IMR-90 (cell line): ENCODE measurements at regions not wholly inside any gene's neighbourhood (a gene's known extent, or its start where the extent isn't known, plus 50 kb on each side); places are given as distances from the start of the nearest gene placed in this dataset.

Experiments used
- CEBPB ChIP-seq: IDR thresholded peaks from 2 replicates; pipeline ENCODE4 v1.6.1; 2012; ENCODE audit warnings: low read depth, low read length, improper control_type of control experiment
- CHD1 ChIP-seq: IDR thresholded peaks from 2 replicates; pipeline ENCODE4 v1.6.1; 2012; ENCODE audit warnings: low read depth, low read length, improper control_type of control experiment
- ELK1 ChIP-seq: fragments of 150-350 bp; IDR thresholded peaks from 2 replicates; pipeline ENCODE4 v1.6.1; 2016; ENCODE audit warnings: low read depth, mild to moderate bottlenecking, low read length, moderate library complexity, borderline replicate concordance
- FOS ChIP-seq: fragments of 150-350 bp; IDR thresholded peaks from 2 replicates; pipeline ENCODE4 v1.6.1; 2016; ENCODE audit warnings: low read depth, low read length
- POLR2A ChIP-seq: IDR thresholded peaks from 2 replicates; pipeline ENCODE4 v1.6.1; 2012; ENCODE audit warnings: mild to moderate bottlenecking, low read depth, low read length
- RAD21 ChIP-seq: IDR thresholded peaks from 2 replicates; pipeline ENCODE4 v1.6.1; 2012; ENCODE audit warnings: low read length, improper control_type of control experiment
- SMC3 ChIP-seq: fragments of 150-350 bp; IDR thresholded peaks from 2 replicates; pipeline ENCODE4 v1.6.1; 2016; ENCODE audit warnings: low read depth, mild to moderate bottlenecking, antibody characterized with exemption, low read length, moderate library complexity
- USF2 ChIP-seq: fragments of 150-350 bp; IDR thresholded peaks from 2 replicates; pipeline ENCODE4 v1.6.1; 2017; ENCODE audit warnings: mild to moderate bottlenecking, antibody characterized with exemption, low read length, low read depth
- TF ChIP-seq, protein P1 (sequence below): conservative IDR thresholded peaks from 2 replicates; pipeline ENCODE4 v1.5.1; 2012; ENCODE audit warnings: mild to moderate bottlenecking, low read depth, low read length, improper control_type of control experiment

- TF ChIP-seq CEBPB, result no peak
- TF ChIP-seq, protein P1, sequence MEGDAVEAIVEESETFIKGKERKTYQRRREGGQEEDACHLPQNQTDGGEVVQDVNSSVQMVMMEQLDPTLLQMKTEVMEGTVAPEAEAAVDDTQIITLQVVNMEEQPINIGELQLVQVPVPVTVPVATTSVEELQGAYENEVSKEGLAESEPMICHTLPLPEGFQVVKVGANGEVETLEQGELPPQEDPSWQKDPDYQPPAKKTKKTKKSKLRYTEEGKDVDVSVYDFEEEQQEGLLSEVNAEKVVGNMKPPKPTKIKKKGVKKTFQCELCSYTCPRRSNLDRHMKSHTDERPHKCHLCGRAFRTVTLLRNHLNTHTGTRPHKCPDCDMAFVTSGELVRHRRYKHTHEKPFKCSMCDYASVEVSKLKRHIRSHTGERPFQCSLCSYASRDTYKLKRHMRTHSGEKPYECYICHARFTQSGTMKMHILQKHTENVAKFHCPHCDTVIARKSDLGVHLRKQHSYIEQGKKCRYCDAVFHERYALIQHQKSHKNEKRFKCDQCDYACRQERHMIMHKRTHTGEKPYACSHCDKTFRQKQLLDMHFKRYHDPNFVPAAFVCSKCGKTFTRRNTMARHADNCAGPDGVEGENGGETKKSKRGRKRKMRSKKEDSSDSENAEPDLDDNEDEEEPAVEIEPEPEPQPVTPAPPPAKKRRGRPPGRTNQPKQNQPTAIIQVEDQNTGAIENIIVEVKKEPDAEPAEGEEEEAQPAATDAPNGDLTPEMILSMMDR, result no peak
- no peak for TF ChIP-seq POLR2A
- TF ChIP-seq USF2, result no peak
- no peak for TF ChIP-seq SMC3
- no peak for TF ChIP-seq RAD21
- no peak for TF ChIP-seq FOS
- TF ChIP-seq CHD1, result no peak
- no peak for TF ChIP-seq ELK1
These were observed 113.9 kb upstream of the TMCO5A start for GRCh38 chr15:37820380-37821128.
